H1 (cell line): ENCODE measurements at regions not wholly inside any gene's neighbourhood (a gene's known extent, or its start where the extent isn't known, plus 50 kb on each side); places are given as distances from the start of the nearest gene placed in this dataset.

Experiments used
- FOSL1 ChIP-seq: IDR thresholded peaks from 2 replicates; pipeline ENCODE4 v1.6.1; 2011; ENCODE audit warnings: mild to moderate bottlenecking, low read depth, low read length, moderate library complexity; ENCODE audit not compliant: insufficient read depth
- HDAC6 ChIP-seq: IDR thresholded peaks from one replicate; pipeline ENCODE4 v1.7.1; 2012; ENCODE audit warnings: low read depth, mild to moderate bottlenecking, inconsistent platforms, low read length, moderate library complexity
- TF ChIP-seq, protein P1 (sequence below): IDR thresholded peaks from 2 replicates; pipeline ENCODE4 v1.6.1; 2011; ENCODE audit warnings: low read depth, mild to moderate bottlenecking, low read length; ENCODE audit not compliant: insufficient read depth

DNA sequence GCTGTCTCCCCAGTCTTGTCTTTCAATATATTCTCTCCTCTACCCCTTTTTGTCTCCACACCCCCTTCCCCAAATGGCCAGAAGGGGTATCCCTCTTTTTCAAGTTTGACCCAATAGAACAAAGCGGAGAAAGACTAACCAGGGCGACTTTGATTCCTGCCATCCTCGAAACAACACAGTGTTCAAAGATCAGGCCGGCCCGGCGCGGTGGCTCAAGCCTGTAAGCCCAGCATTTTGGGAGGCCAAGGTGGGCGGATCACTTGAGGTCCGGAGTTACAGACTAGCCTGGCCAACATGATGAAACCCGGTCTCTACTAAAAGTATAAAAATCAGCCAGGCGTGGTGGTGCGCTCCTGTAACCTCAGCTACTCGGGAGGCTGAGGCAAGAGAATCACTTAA, 77.0 kb upstream of the IFNAR2 start (continued):
- no peak for TF ChIP-seq HDAC6
- TF ChIP-seq FOSL1, result no peak
- TF ChIP-seq, protein P1, sequence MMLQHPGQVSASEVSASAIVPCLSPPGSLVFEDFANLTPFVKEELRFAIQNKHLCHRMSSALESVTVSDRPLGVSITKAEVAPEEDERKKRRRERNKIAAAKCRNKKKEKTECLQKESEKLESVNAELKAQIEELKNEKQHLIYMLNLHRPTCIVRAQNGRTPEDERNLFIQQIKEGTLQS, result no peak
